GM12892 (cell line): ENCODE measurements at regions not wholly inside any gene's neighbourhood (a gene's known extent, or its start where the extent isn't known, plus 50 kb on each side); places are given as distances from the start of the nearest gene placed in this dataset.

ENCODE experiments used
- POLR2A ChIP-seq: IDR thresholded peaks from 2 replicates; pipeline ENCODE4 v1.6.1; 2011; ENCODE audit warnings: low read depth, low read length, control low read depth
- POLR2AphosphoS5 ChIP-seq: IDR thresholded peaks from 2 replicates; pipeline ENCODE4 v1.6.1; 2011; ENCODE audit warnings: low read depth, low read length, control low read depth
- TAF1 ChIP-seq: IDR thresholded peaks from 2 replicates; pipeline ENCODE4 v1.6.1; 2011; ENCODE audit warnings: low read depth, mild to moderate bottlenecking, control low read depth, low read length, borderline replicate concordance

DNA sequence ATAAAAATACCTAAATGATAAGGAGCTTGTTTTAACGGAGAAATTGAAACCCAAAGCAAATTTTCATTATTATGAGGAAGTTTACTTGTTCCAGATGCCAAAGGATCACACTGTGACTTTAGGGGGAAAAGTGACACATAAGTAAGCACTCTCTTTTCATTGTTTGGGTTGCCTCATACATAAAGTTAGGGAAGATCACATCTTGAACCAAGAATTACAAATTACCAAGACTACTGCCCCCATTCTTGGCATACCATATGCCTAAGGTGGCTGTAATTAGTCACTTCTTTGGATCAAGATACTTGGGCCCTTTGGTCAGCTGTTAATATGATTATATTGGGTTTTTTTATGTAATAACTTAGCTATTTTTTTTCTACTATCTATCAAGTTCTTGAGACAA, 269.0 kb downstream of the COL12A1 start:
- TF ChIP-seq POLR2AphosphoS5 (no peak), POLR2A (no peak), TAF1 (no peak)
